Ovary (tissue), 3 donors: ENCODE measurements at regions not wholly inside any gene's neighbourhood (a gene's known extent, or its start where the extent isn't known, plus 50 kb on each side); places are given as distances from the start of the nearest gene placed in this dataset.

Experiments used
- CTCF ChIP-seq, 3 donors: fragments of 450-650 bp in 2 of 3; fragments of 200-600 bp in 1 of 3; IDR thresholded peaks; one replicate each; pipeline versions ENCODE4 v1.5.1 to v1.8.0; 2016 to 2022; ENCODE audit warnings: antibody characterized with exemption in 3 of 3, mild to moderate bottlenecking in 1 of 3
- EP300 ChIP-seq: sonication (generic); formaldehyde crosslinking; IDR thresholded peaks from one replicate; pipeline ENCODE4 v1.6.1; 2017; ENCODE audit warnings: antibody characterized with exemption
- POLR2A ChIP-seq: fragments of 450-650 bp; IDR thresholded peaks from one replicate; pipeline ENCODE4 v1.6.1; 2017; ENCODE audit warnings: antibody characterized with exemption, mild to moderate bottlenecking, moderate library complexity
- donor health status: DM: no; HTN: no; CAD: no.

- TF ChIP-seq POLR2A (no peak), CTCF (IDR thresholded peaks at IDR 0.05) (no peak), EP300 (no peak)
These were observed 160.1 kb downstream of the KIF26A start for GRCh38 chr14:104298458-104298857.
